IMR-90 (cell line): ENCODE measurements at regions not wholly inside any gene's neighbourhood (a gene's known extent, or its start where the extent isn't known, plus 50 kb on each side); places are given as distances from the start of the nearest gene placed in this dataset.

Experiments
- ATAC-seq: fragments of 200-7000 bp; cut with Tn5 transposase; 2 replicates; pipeline ENCODE4 v1.9.1; 2020; ENCODE audit warnings: low read depth, mild to moderate bottlenecking, moderate library complexity
- BruUV-seq: library from RNA; stranded (reverse); fragments of 400-500 nt; replicated peaks from 2 replicates; lab custom pipeline; 2021; lab: Mats Ljungman, UMichigan
- CTCF ChIA-PET: fragments of 300-600 bp; formaldehyde crosslinking; extraction: SDS; loops from one replicate; lab custom pipeline; 2021; ENCODE audit warnings: antibody characterized with exemption; lab: Yijun Ruan, JAX
- POLR2A ChIA-PET: fragments of 300-600 bp; sonication (Branson Sonifier 250); formaldehyde crosslinking; loops from one replicate; lab custom pipeline; 2022; ENCODE audit warnings: antibody characterized with exemption; ENCODE audit not compliant: unreplicated experiment; lab: Charles Lee
- DNase-seq: peaks from one replicate; pipeline ENCODE4 v3.0.0; 2013
- H2AFZ ChIP-seq: replicated peaks from 2 replicates; pipeline ENCODE3; 2013; ENCODE audit warnings: low read length, mild to moderate bottlenecking; ENCODE audit not compliant: poor library complexity
- H2AK5ac ChIP-seq: 2 replicates; pipeline ENCODE4 v1.6.1; 2013; ENCODE audit warnings: low read depth, low read length, inconsistent platforms
- H2AK9ac ChIP-seq: replicated peaks from 2 replicates; pipeline ENCODE3; 2013; ENCODE audit warnings: mild to moderate bottlenecking, low read depth, low read length, moderate library complexity; ENCODE audit not compliant: poor library complexity
- H2BK120ac ChIP-seq: 2 replicates; pipeline ENCODE4 v1.6.1; 2013; ENCODE audit warnings: low read depth, low read length, inconsistent platforms
- H2BK15ac ChIP-seq: 3 replicates; pipeline ENCODE4 v1.6.1; 2013; ENCODE audit warnings: low read depth, low read length, inconsistent platforms
- H2BK20ac ChIP-seq: 2 replicates; pipeline ENCODE4 v1.6.1; 2013; ENCODE audit warnings: low read depth, mild to moderate bottlenecking, inconsistent platforms, low read length, moderate library complexity
- H2BK5ac ChIP-seq: 2 replicates; pipeline ENCODE4 v1.6.1; 2013; ENCODE audit warnings: mild to moderate bottlenecking, low read depth, low read length, inconsistent platforms; ENCODE audit not compliant: poor library complexity, severe bottlenecking
- H3K14ac ChIP-seq: replicated peaks from 2 replicates; pipeline ENCODE4 v1.6.1; 2013; ENCODE audit warnings: low read depth, low read length, inconsistent platforms
- H3K18ac ChIP-seq: 2 replicates; pipeline ENCODE4 v1.6.1; 2013; ENCODE audit warnings: low read depth, low read length, control low read depth
- H3K23ac ChIP-seq: 2 replicates; pipeline ENCODE4 v1.6.1; 2013; ENCODE audit warnings: low read depth, low read length, inconsistent platforms
- H3K27ac ChIP-seq: 2 replicates; pipeline ENCODE4 v1.5.1; 2013; ENCODE audit warnings: mild to moderate bottlenecking, control low read depth, low read length; ENCODE audit not compliant: insufficient read depth
- H3K27me3 ChIP-seq: 2 replicates; pipeline ENCODE4 v1.6.1; 2013; ENCODE audit warnings: low read length; ENCODE audit not compliant: control insufficient read depth, insufficient read depth
- H3K36me3 ChIP-seq: 2 replicates; pipeline ENCODE4 v1.6.1; 2013; ENCODE audit warnings: low read length, mixed read lengths; ENCODE audit not compliant: control insufficient read depth, insufficient read depth
- H3K4ac ChIP-seq: 2 replicates; pipeline ENCODE4 v1.6.1; 2013; ENCODE audit warnings: low read depth, low read length, inconsistent platforms
- H3K4me1 ChIP-seq: 2 replicates; pipeline ENCODE4 v1.6.1; 2013; ENCODE audit warnings: low read length, mixed read lengths; ENCODE audit not compliant: control insufficient read depth, insufficient read depth
- H3K4me2 ChIP-seq: 2 replicates; pipeline ENCODE4 v1.6.1; 2013; ENCODE audit warnings: low read depth, mild to moderate bottlenecking, control low read depth, low read length, moderate library complexity
- H3K4me3 ChIP-seq: 2 replicates; pipeline ENCODE4 v1.5.1; 2013; ENCODE audit warnings: low read depth, mild to moderate bottlenecking, control low read depth, low read length, moderate library complexity; ENCODE audit not compliant: insufficient read depth
- H3K56ac ChIP-seq: 2 replicates; pipeline ENCODE4 v1.6.1; 2013; ENCODE audit warnings: low read length, inconsistent platforms; ENCODE audit not compliant: insufficient read depth; ENCODE audit errors: extremely low read depth
- H3K79me1 ChIP-seq, 2 experiments: 2 replicates each; pipeline ENCODE4 v1.6.1; 2013; ENCODE audit warnings: low read length in 2 of 2, inconsistent platforms in 1 of 2, low read depth in 1 of 2
- H3K9ac ChIP-seq: 2 replicates; pipeline ENCODE4 v1.6.1; 2013; ENCODE audit warnings: low read depth, low read length, control low read depth
- H3K9me1 ChIP-seq: 2 replicates; pipeline ENCODE4 v1.6.1; 2013; ENCODE audit warnings: low read length, inconsistent platforms; ENCODE audit not compliant: insufficient read depth
- H3K9me3 ChIP-seq: 2 replicates; pipeline ENCODE4 v1.6.1; 2013; ENCODE audit warnings: low read length; ENCODE audit not compliant: control insufficient read depth, insufficient read depth
- H4K20me1 ChIP-seq: 2 replicates; pipeline ENCODE4 v1.6.1; 2013; ENCODE audit warnings: low read length, inconsistent platforms; ENCODE audit not compliant: insufficient read depth
- H4K5ac ChIP-seq: 2 replicates; pipeline ENCODE4 v1.6.1; 2013; ENCODE audit warnings: mild to moderate bottlenecking, low read depth, low read length, control low read depth
- H4K8ac ChIP-seq, 2 experiments: 2 replicates each; pipeline ENCODE4 v1.6.1; 2013; ENCODE audit warnings: low read depth in 2 of 2, low read length in 2 of 2, control low read depth in 1 of 2, inconsistent platforms in 1 of 2
- H4K91ac ChIP-seq: 2 replicates; pipeline ENCODE4 v1.6.1; 2013; ENCODE audit warnings: low read depth, low read length, inconsistent platforms; ENCODE audit not compliant: insufficient read depth
- RCOR1 ChIP-seq: IDR thresholded peaks from 2 replicates; pipeline ENCODE4 v1.6.1; 2012; ENCODE audit warnings: mild to moderate bottlenecking, low read length, improper control_type of control experiment; ENCODE audit not compliant: insufficient replicate concordance
- WGBS, 2 experiments: methylation state at CpG; one replicate each; pipeline versions ENCODE4 v1.1.5 to v1.1.7; 2013; ENCODE audit warnings: missing lambda C conversion rate in 2 of 2; ENCODE audit not compliant: insufficient read length in 1 of 2; ENCODE audit errors: extremely low coverage in 2 of 2; 5-methylcytosine and 5-hydroxymethylcytosine counted together
- dilution Hi-C: fragments of 300-500 bp; cut with HindIII; formaldehyde crosslinking; loops from one replicate; pipeline ENCODE4 v1.14.3; 2018; ENCODE audit warnings: low sequenced_read_pairs; ENCODE audit not compliant: unreplicated experiment
- in situ Hi-C: fragments of 300-500 bp; cut with MboI; formaldehyde crosslinking; loops from 3 replicates; pipeline ENCODE4 v1.14.3; 2019; ENCODE audit warnings: low sequenced_read_pairs, inconsistent platforms, mixed read lengths
- intact Hi-C: fragments of 100-400 bp; cut with micrococcal nuclease; formaldehyde crosslinking; loops from 2 replicates; pipeline ENCODE4 v1.10.0; 2022

DNA sequence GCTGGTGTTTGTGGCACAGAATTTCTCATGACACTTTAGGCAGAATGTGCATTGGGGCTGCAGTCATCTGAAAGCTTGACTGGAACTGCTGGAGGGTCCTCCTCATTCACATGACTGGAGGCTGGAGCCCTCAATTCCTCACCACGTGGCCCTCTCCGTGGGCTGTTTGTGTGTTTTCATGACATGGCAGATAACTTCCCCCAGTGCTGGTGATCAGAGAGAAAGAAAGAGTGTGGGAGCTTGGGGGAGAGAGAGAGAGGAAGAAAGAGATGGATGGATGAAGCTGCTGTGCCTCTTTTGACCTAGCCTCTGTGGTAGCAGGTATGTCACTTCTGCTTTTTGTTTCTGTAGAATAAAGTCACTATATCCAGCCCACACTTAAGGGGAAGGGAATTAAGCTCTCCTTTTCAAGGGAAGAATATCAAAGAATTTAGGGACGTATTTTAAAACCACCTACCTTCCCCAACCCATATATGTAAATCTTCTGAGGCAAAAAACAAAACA lies 169.6 kb upstream of the IL12A start:
- Histone ChIP-seq H3K4me3 (no peak overlapping the region), H3K23ac (peak overlapping the region; percentile 52; the same call in 1 of the 2 replicates), H3K9me1 (peaks cover 25% of the 10 kb centered on the region), H4K8ac (no peak overlapping the region), H3K56ac (no peak overlapping the region), H3K79me1 (peaks cover 60 to 88% of the 10 kb centered on the region in 2 experiments), H3K18ac (no peak overlapping the region), H2BK15ac (no peak overlapping the region), H2AK5ac (no peak overlapping the region), H3K4me2 (no peak overlapping the region), H2BK5ac (no peak overlapping the region), H2BK120ac (peak overlapping the region; percentile 3; the same call in 1 of the 2 replicates), H4K91ac (no peak overlapping the region), H3K27ac (no peak overlapping the region), H3K9me3 (no peaks in the 10 kb centered on the region), H2AK9ac (no peak overlapping the region), H3K9ac (no peak overlapping the region), H2AFZ (no peak overlapping the region), H3K27me3 (no peaks in the 10 kb centered on the region), H3K14ac (no peak overlapping the region; the same call in 1 of the 2 replicates), H4K20me1 (peaks cover 24% of the 10 kb centered on the region), H4K5ac (peak overlapping the region; percentile 72), H3K36me3 (no peaks in the 10 kb centered on the region), H2BK20ac (no peak overlapping the region), H3K4ac (no peak overlapping the region), H3K4me1 (peaks cover 17% of the 10 kb centered on the region)
- ATAC-seq (no peak), DNase-seq (no peak)
- no peak for TF ChIP-seq RCOR1
- in situ Hi-C loops = no loop called here
- dilution Hi-C loops = no loop called here
- no TSS peak for BruUV-seq
- WGBS, 2 experiments = no CpG with 5 or more reads among the region's 3 CpGs
- intact Hi-C loops = no loop called here
- ChIA-PET CTCF (interaction anchor here (0.5 to 0.8 kb wide), 2 partner anchors 64 to 105 kb away, joined by 3 read pairs; no protein-coding TSS in a partner anchor), POLR2A (no interaction called here)
